ENCODE measurements at regions not wholly inside any gene's neighbourhood (a gene's known extent, or its start where the extent isn't known, plus 50 kb on each side); places are given as distances from the start of the nearest gene placed in this dataset.

GRCh38 chr3:94532951-94533350 lies 470.1 kb downstream of the NSUN3 start:
- TF ChIP-seq CTCF (IDR thresholded peaks at IDR 0.05) (no peak), POLR2A (IDR thresholded peaks at IDR 0.05) (no peak)
